ENCODE measurements at regions not wholly inside any gene's neighbourhood (a gene's known extent, or its start where the extent isn't known, plus 50 kb on each side); places are given as distances from the start of the nearest gene placed in this dataset.

GRCh38 chr9:91141407-91141965, 220.2 kb downstream of the AUH start:
- WGBS (ENCODE audit: low lambda C conversion rate): 67% methylated on average over 3 of the region's 3 CpGs
- Histone ChIP-seq H3F3A (replicated peaks; ENCODE audit: insufficient read depth) (no peaks in the 10 kb centered on the region), H3K4me1 (ENCODE audit: control insufficient read depth in 1 of 2, insufficient read depth in 2 of 2, low read depth in 1 of 2, low read length in 1 of 2) (no peaks in the 10 kb centered on the region), H3K4me2 (no peak overlapping the region), H2AFZ (ENCODE audit: low read depth) (no peak overlapping the region), H3K4me3 (ENCODE audit: low read depth in 2 of 2, low read length in 1 of 2) (no peak overlapping the region), H3K9me3 (no peaks in the 10 kb centered on the region), H3K27ac (ENCODE audit: low read depth in 2 of 2, low read length in 1 of 2) (no peak overlapping the region), H3K27me3 (ENCODE audit: insufficient read depth) (no peaks in the 10 kb centered on the region), H4K20me1 (ENCODE audit: insufficient read depth) (no peaks in the 10 kb centered on the region), H3K36me3 (replicated peaks in 1 of 2; ENCODE audit: control insufficient read depth in 1 of 2, insufficient read depth in 2 of 2, low read length in 1 of 2) (no peaks in the 10 kb centered on the region), H3K9ac (no peak overlapping the region), H3K9me2 (no peaks in the 10 kb centered on the region), H3K79me2 (ENCODE audit: insufficient read depth) (no peaks in the 10 kb centered on the region)
- POLR2A ChIA-PET: no interaction called here
- CTCF ChIA-PET: interaction anchor here (0.7 kb wide), 1 partner anchor 27 kb away, joined by 3 read pairs; no protein-coding TSS in a partner anchor
- no peak for TF ChIP-seq RFX5 (IDR thresholded peaks at IDR 0.05; ENCODE audit: low read length)
- TF ChIP-seq TCF12 (IDR thresholded peaks at IDR 0.05): no peak
- TF ChIP-seq CTCF (IDR thresholded peaks at IDR 0.05): no peak
- no peak for TF ChIP-seq USF1 (IDR thresholded peaks at IDR 0.05; ENCODE audit: borderline replicate concordance, low read depth)
- DNase-seq: no peak

- 83% methylated on average over 5 of the region's 5 CpGs for WGBS (ENCODE audit: low lambda C conversion rate)
- no peak overlapping the region for H3K4me2 ChIP-seq
- H2AFZ ChIP-seq (ENCODE audit: low read depth): no peak overlapping the region
- no peaks in the 10 kb centered on the region for H3K9me2 ChIP-seq
- H3K79me2 ChIP-seq (ENCODE audit: insufficient read depth): no peaks in the 10 kb centered on the region
- no peaks in the 10 kb centered on the region for H3K36me3 ChIP-seq (replicated peaks in 1 of 2; ENCODE audit: control insufficient read depth in 1 of 2, insufficient read depth in 2 of 2, low read length in 1 of 2)
- no peaks in the 10 kb centered on the region for H3K9me3 ChIP-seq
- H3F3A ChIP-seq (replicated peaks; ENCODE audit: insufficient read depth): no peaks in the 10 kb centered on the region
- H3K4me1 ChIP-seq (ENCODE audit: control insufficient read depth in 1 of 2, insufficient read depth in 2 of 2, low read depth in 1 of 2, low read length in 1 of 2): no peaks in the 10 kb centered on the region
- POLR2A ChIA-PET: no interaction called here
- DNase-seq: no peak
- H3K27ac ChIP-seq (ENCODE audit: low read depth in 2 of 2, low read length in 1 of 2): no peak overlapping the region
- H3K9ac ChIP-seq: no peak overlapping the region
- no peak overlapping the region for H3K4me3 ChIP-seq (ENCODE audit: low read depth in 2 of 2, low read length in 1 of 2)
- H4K20me1 ChIP-seq (ENCODE audit: insufficient read depth): no peaks in the 10 kb centered on the region
- H3K27me3 ChIP-seq (ENCODE audit: insufficient read depth): no peaks in the 10 kb centered on the region
- CTCF ChIA-PET: no interaction called here
- TF ChIP-seq IRF3 (IDR thresholded peaks at IDR 0.05; ENCODE audit: low read depth, low read length) (no peak), CTCF (IDR thresholded peaks at IDR 0.05) (no peak), POLR2AphosphoS5 (IDR thresholded peaks at IDR 0.05; ENCODE audit: low read depth, low read length) (no peak), ELF1 (IDR thresholded peaks at IDR 0.05) (no peak), TCF12 (IDR thresholded peaks at IDR 0.05) (no peak), MXI1 (IDR thresholded peaks at IDR 0.05; ENCODE audit: low read depth, low read length) (no peak), GABPA (IDR thresholded peaks at IDR 0.05; ENCODE audit: low read depth) (no peak), RXRA (IDR thresholded peaks at IDR 0.05; ENCODE audit: borderline replicate concordance, low read depth) (no peak), SIN3A (IDR thresholded peaks at IDR 0.05; ENCODE audit: borderline replicate concordance, low read depth, low read length) (no peak)
These were observed 218.6 kb downstream of the AUH start for GRCh38 chr9:91143162-91143561.
